ENCODE measurements at regions not wholly inside any gene's neighbourhood (a gene's known extent, or its start where the extent isn't known, plus 50 kb on each side); places are given as distances from the start of the nearest gene placed in this dataset.

DNA sequence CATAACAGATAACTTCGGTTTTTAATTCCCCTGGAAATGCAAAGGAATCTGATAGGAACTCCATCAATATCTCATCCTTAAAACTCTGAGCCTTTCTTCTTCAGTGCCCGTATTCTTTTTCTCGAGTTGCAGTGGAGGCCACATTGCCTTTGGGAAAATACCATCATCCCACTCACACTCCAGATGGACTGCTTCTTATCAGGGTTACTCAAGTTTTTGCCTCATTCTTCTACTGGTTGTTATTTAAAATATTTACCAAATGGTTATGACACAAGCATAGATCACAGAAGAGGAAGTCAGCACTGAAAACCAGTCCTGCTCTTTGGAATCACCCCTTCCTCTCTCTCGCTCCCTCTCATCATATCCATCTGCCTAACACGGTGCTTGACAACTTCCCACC, 1020.5 kb upstream of the SLC10A2 start:
- H3K36me3 ChIP-seq (ENCODE audit: control insufficient read depth in 2 of 4, insufficient read depth in 4 of 4, low read length in 3 of 4), result no peaks in the 10 kb centered on the region
- no peak overlapping the region for H4K5ac ChIP-seq (ENCODE audit: insufficient read length, low read depth, low read length)
- H3K4me1 ChIP-seq (replicated peaks in 1 of 4; ENCODE audit: control insufficient read depth in 3 of 4, insufficient read depth in 4 of 4, low read length in 3 of 4), result no peaks in the 10 kb centered on the region
- H3K9ac ChIP-seq (replicated peaks in 1 of 4; ENCODE audit: extremely low read depth in 1 of 4, low read depth in 3 of 4, low read length in 3 of 4), result no peak overlapping the region
- H3K18ac ChIP-seq (ENCODE audit: extremely low read depth, low read length), result no peak overlapping the region
- H2AK5ac ChIP-seq (ENCODE audit: low read depth, low read length), result no peak overlapping the region
- no peak overlapping the region for H3K4ac ChIP-seq (replicated peaks; ENCODE audit: insufficient read length, low read depth, low read length)
- no peaks in the 10 kb centered on the region; the same call in 1 of the 2 replicates for H3K23me2 ChIP-seq (ENCODE audit: low read depth, low read length)
- H3K27me3 ChIP-seq (replicated peaks in 1 of 4; ENCODE audit: control insufficient read depth in 3 of 4, extremely low read depth in 1 of 4, insufficient read depth in 3 of 4, low read length in 3 of 4), result no peaks in the 10 kb centered on the region
- no peak overlapping the region for H2BK120ac ChIP-seq (replicated peaks; ENCODE audit: low read depth, low read length)
- H3K4me2 ChIP-seq (ENCODE audit: insufficient read depth in 1 of 2, low read depth in 2 of 2, low read length in 2 of 2), result no peak overlapping the region
- H4K91ac ChIP-seq (replicated peaks; ENCODE audit: insufficient read length, low read length), result no peak overlapping the region
- H2BK12ac ChIP-seq (ENCODE audit: low read depth, low read length), result no peak overlapping the region
- FAIRE-seq, result no peak
- H3K79me2 ChIP-seq (ENCODE audit: control insufficient read depth in 1 of 2, insufficient read depth in 2 of 2, low read length in 2 of 2), result no peaks in the 10 kb centered on the region
- ChIA-PET POLR2A (ENCODE audit: partially characterized antibody) (no interaction called here), CTCF (ENCODE audit: partially characterized antibody) (no interaction called here)
- H2BK5ac ChIP-seq (ENCODE audit: low read depth, low read length), result no peak overlapping the region
- 88% methylated on average over 5 of the region's 5 CpGs; no CpG with 5 or more reads in 1 of the 2 experiments for WGBS, 2 experiments (ENCODE audit: extremely low coverage in 1 of 2, insufficient coverage in 1 of 2, insufficient read length in 1 of 2, insufficient replicate concordance in 2 of 2, low coverage in 1 of 2, low lambda C conversion rate in 2 of 2, missing lambda C conversion rate in 1 of 2)
- no peaks in the 10 kb centered on the region for H3K9me3 ChIP-seq (ENCODE audit: insufficient read depth in 2 of 2, low read depth in 1 of 2, low read length in 1 of 2)
- no peak for TF ChIP-seq EP300 (IDR thresholded peaks at IDR 0.05; ENCODE audit: borderline replicate concordance in 1 of 2, low read depth in 2 of 2, low read length in 2 of 2)
- TF ChIP-seq BCL11A (IDR thresholded peaks at IDR 0.05; ENCODE audit: low read depth in 2 of 2, low read length in 2 of 2), result no peak
- TF ChIP-seq CREB1 (IDR thresholded peaks at IDR 0.05), result no peak
- TF ChIP-seq GTF2F1 (IDR thresholded peaks at IDR 0.05; ENCODE audit: borderline replicate concordance, low read depth, low read length), result no peak
- no peak for TF ChIP-seq BACH1 (IDR thresholded peaks at IDR 0.05; ENCODE audit: low read length)
- TF ChIP-seq SP1 (IDR thresholded peaks at IDR 0.05; ENCODE audit: low read depth, low read length), result no peak
- TF ChIP-seq CBX8 (IDR thresholded peaks at IDR 0.05; ENCODE audit: borderline replicate concordance, low read depth, low read length), result no peak
- no peak for TF ChIP-seq TEAD4 (IDR thresholded peaks at IDR 0.05; ENCODE audit: low read depth, low read length)
- TF ChIP-seq TAF1 (IDR thresholded peaks at IDR 0.05; ENCODE audit: low read depth, low read length), result no peak
- TF ChIP-seq EZH2 (IDR thresholded peaks at IDR 0.05; ENCODE audit: low read depth, low read length, severe bottlenecking), result no peak
- no peak for TF ChIP-seq CTBP2 (IDR thresholded peaks at IDR 0.05; ENCODE audit: borderline replicate concordance, insufficient read depth, insufficient read length, low read length)
- no peaks in the 10 kb centered on the region for H4K20me1 ChIP-seq (replicated peaks in 1 of 2; ENCODE audit: control insufficient read depth in 1 of 2, insufficient read depth in 2 of 2, low read length in 2 of 2)
- no peak overlapping the region for H2BK20ac ChIP-seq (ENCODE audit: low read length)
- no peaks in the 10 kb centered on the region for H3K79me1 ChIP-seq (ENCODE audit: low read depth, low read length)
- no peak overlapping the region for H3K56ac ChIP-seq (replicated peaks; ENCODE audit: insufficient read length, low read depth, low read length)
- no peak for DNase-seq (ENCODE audit: low read depth in 1 of 2, low spot score in 2 of 2)
- H3K23ac ChIP-seq (ENCODE audit: insufficient read length), result no peak overlapping the region
- H3K4me3 ChIP-seq (ENCODE audit: extremely low read depth in 1 of 4, insufficient read depth in 2 of 4, low read depth in 3 of 4, low read length in 4 of 4), result no peak overlapping the region
- no peak overlapping the region for H4K8ac ChIP-seq (ENCODE audit: extremely low read depth, insufficient read depth, low read length)
- no peak overlapping the region for H3K14ac ChIP-seq (ENCODE audit: insufficient read length)
- no peak overlapping the region for H3K27ac ChIP-seq (ENCODE audit: low read depth, low read length)
- no peak overlapping the region for H2BK15ac ChIP-seq (ENCODE audit: low read length)
- H2AFZ ChIP-seq (ENCODE audit: low read length), result no peak overlapping the region
